Right hindlimb (tissue), 1 donor: ENCODE measurements at regions not wholly inside any gene's neighbourhood (a gene's known extent, or its start where the extent isn't known, plus 50 kb on each side); places are given as distances from the start of the nearest gene placed in this dataset.
A peak's percentile ranks its signal among the peaks of the same experiment; 100 is the strongest.
"Not testable (repeated sequence)": the region's sequence is repeated elsewhere in the genome, so short reads cannot be mapped to it uniquely, and the experiment has no call there.

Source experiments
- DNase-seq: peaks from one replicate; pipeline ENCODE4 v3.0.0-alpha.2; 2018

DNA sequence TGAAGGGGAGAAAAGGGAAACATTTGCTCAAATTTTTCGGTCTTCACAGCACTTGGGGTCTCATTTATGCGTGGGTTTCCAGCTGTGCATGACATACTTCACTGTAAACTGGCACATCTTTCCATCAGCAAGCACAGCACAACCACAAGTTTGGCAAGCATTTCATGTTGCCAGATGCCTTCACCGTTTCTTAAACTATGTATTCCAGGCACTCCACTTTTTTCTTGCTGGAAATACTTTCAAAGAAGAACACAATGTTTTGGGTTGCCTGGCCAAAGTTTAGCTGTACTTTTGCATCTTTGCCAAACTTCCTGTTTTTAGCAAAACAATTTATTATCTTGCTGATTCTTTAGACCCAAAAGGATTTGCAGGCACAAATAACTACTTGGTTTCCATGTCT, 194.6 kb upstream of the MEIS1 start:
- DNase-seq = peak; percentile 50

DNA sequence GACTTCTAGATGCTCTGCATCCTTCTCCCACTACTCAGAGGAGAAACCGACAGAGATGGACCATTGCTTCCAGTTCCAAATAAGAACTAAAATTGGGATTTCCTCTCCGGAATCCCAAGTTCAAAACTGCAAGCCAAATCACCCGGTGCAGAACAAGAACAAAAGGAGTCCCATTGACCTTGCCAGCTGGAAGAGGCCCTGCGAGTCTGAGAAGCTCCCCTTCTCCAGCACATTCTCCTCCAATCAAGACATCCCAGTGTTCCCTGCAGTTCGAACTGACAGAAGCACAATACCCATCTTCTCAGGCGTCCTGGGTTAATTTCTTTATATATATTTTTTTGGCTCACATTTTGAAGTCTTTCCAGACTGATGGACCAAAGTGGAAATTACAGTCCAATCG, 195.3 kb upstream of the MEIS1 start:
- peak; percentile 44 for DNase-seq

GRCh38 chr2:66237803-66238379, 197.0 kb upstream of the MEIS1 start:
- no peak for DNase-seq

- DNase-seq = no peak
These were observed 197.8 kb upstream of the MEIS1 start for GRCh38 chr2:66236816-66237802.

- DNase-seq = no peak
These were observed 198.7 kb upstream of the MEIS1 start for GRCh38 chr2:66236067-66236685.

DNA sequence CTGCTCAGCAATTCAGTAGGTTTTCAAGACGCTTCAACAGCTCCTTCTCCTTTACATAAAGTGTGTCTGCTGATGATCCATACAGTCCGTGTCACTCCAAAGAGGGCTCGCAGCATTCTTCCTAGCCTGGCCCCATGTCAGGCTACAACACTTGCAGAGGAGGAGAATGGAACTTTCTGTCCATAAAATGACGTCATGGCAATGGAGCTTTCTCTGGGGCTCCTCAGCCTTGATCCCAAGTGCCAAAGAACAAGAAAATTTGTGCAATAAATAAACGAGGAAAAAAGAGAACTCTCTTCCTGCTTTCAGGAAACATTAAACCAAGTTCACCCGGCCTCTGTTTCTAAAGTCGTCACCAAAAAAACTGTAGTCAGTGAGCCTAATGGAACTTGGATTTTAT, 199.5 kb upstream of the MEIS1 start:
- no peak for DNase-seq

DNA sequence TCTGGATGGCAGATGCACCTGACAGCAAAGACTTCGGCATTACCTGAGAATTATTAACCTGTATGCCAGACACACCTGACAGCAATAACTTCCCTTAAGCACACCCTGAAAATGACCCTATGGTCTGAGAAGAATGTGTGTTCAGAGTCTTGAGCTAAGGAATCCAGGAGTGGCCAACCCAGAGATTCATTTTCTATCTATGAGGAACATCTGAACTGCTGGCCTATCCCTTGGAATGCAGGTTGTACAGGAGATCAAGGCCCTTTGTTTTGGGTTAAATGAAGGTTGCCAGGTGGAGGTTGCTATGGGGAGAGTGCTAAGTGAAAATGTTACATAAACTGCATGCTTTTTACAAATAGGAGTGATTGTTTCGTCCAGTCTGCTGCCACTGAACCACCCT, 200.9 kb upstream of the MEIS1 start:
- DNase-seq = no peak

GRCh38 chr2:66228128-66228547, 206.8 kb upstream of the MEIS1 start:
- peak; percentile 41 for DNase-seq

DNA sequence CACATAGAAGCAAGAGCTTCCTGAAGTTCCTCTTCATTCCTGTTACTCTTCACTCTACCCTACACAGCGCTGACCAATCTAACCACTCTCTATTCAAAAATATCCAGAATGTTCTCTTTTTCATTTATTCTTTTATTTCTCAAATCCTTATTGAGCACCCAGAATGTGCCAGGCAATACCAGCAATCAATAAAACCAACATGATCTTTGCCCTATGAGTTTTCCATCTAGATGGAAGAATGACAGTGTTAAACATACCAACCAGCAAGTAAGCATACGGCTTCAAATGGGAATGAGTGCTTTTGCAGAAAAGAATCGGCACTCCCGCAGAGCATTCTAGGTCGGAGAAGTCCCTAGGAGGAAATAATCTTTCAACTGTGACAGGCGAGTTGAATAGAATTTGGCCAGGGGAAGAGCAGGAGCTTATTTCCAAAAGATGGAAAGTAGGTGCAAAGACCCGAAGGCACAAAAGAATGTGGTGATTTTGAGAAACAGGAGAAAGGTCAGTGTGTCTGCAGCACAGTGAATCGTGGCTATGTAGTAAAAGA, 217.8 kb upstream of the MEIS1 start:
- no peak for DNase-seq

- DNase-seq = no peak
These were observed 222.2 kb upstream of the MEIS1 start for GRCh38 chr2:66212749-66213148.

DNA sequence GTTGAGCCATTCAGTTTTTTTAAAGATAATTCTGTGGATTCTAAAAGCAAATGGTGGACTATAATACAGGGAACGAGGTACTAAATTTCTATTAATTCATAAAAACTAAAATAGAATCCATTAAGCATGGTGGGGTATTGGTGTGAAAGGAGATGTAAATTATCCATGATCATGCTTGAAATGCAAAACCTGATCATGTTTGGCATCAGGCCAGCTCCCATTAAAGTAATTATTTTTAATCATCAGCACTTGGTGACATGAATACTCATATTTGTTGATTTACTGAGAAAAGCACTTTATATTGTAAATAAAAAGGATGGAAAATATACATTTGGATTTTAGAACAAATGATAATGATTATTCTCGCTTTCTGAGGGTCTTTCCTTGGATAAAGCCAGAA, 232.3 kb upstream of the MEIS1 start:
- DNase-seq = no peak

DNA sequence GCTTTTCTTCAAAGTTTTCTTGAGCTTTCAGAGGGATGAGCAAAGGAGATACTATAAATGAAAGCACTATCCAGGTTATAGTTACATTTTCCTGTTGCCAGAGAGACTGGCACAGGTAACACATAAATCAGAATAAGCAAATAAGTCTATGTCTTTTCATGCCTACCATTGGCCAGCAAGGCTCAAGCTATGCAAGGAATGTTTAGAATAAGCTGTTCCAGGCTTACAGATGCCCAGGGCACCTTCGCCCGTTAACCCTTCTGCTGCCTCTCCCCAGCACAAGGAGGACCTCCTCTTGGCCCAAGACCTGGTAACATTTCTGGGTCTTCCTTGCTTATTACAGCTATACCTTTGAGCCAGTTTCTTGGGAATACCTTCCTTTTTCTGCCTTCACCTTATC, 233.7 kb upstream of the MEIS1 start:
- no peak for DNase-seq

DNA sequence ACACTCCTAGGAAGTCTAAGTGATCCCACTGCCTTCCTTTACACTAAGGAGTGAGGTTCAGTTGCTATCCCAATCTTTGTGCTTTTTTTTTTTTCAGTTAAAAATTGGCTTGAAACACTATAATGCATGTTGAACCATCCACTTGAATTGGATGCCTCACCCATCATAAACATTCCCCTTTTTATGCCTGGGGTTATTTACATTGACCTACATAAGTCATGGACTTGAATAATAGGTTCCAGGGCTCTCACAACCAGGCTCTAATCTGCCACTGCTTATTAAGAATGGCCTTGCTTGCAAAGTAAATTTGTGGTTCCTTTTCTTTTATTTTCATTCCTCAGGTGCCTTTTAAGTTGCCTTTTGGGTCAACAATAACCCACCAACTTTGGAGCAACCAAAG, 236.1 kb upstream of the MEIS1 start:
- DNase-seq = no peak

GRCh38 chr2:66192888-66193287, 242.0 kb upstream of the MEIS1 start:
- DNase-seq = no peak

- no peak for DNase-seq
These were observed 243.6 kb upstream of the MEIS1 start for GRCh38 chr2:66191311-66191710.

DNA sequence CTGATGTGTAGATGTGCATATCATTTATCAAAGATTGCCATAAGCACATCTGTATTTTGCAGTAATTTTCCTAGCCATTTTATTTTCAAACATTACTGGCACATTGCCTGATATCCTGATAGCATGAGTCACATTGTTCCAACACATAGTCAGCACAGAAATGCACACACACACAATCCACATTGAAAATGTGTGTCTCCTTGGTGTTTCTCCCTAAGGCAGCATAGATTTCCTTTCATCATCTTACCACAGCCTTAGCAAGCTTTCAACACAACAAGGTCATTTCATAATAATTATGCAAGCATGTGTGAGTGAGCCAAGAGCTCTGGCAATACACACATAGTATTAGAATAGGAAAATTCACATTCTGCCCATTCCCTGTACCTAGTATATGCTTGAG, 245.4 kb upstream of the MEIS1 start:
- no peak for DNase-seq

GRCh38 chr2:66186537-66186936, 248.4 kb upstream of the MEIS1 start:
- DNase-seq = no peak

DNA sequence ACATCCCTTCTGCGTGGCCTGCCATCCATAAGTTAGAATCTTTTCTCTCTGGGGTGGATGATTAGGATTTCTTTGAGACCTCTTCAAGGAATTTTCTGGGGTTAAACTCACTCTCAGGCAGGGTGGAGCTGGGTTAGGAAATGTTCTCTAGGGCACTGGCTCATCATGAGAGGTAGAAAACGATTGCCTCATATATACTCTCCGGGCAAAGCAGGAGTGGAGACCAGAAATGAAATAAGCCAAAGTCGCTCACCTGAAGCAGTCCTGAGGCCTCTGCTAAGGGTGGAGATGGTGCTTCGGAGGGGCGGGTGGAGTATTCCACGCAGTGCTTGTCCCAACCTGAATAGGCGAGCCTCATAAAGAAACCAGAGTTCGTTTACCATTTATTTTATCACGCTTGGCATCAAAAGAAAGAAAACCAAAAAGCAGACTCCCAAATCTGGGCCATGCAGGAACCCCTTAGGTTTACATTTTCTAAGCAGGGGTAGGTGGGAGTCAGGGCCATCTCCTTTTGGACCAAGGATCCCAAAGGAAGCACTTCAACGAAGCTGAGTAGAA, 249.3 kb upstream of the MEIS1 start:
- no peak for DNase-seq

DNA sequence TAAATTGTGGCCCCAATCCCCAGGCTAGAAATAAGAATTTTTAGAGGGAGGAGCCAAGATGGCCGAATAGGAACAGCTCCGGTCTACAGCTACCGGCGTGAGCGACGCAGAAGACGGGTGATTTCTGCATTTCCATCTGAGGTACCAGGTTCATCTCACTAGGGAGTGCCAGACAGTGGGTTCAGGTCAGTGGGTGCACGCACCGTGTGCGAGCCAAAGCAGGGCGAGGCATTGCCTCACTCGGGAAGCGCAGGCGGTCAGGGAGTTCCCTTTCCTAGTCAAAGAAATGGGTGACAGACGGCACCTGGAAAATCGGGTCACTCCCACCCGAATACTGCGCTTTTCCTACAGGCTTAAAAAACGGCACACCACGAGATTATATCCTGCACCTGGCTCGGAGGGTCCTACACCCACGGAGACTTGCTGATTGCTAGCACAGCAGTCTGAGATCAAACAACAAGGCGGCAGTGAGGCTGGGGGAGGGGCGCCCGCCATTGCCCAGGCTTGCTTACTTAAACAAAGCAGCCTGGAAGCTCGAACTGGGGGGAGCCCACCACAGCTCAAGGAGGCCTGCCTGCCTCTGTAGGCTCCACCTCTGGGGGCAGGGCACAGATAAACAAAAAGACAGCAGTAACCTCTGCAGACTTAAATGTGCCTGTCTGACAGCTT, 257.7 kb upstream of the MEIS1 start:
- DNase-seq = not testable (repeated sequence)

DNA sequence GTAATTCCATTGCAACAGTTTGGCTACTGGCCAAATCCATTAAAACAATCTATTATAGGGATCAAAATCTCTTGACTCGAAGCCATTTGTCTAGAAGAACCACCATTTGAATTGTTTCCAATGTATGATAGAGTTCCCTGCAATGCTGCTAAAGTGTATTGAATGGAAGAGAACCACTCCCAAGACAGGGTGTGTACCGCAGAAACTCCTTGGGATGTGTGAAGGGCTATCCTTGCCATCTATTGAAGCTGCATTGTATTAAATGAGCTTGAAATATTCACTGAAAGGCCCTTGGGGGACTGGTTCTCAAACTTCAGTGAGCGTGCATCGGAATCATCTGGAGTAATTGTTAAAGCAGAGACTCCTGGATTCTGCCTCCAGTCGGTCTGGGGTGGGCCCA, 260.4 kb upstream of the MEIS1 start:
- no peak for DNase-seq

DNA sequence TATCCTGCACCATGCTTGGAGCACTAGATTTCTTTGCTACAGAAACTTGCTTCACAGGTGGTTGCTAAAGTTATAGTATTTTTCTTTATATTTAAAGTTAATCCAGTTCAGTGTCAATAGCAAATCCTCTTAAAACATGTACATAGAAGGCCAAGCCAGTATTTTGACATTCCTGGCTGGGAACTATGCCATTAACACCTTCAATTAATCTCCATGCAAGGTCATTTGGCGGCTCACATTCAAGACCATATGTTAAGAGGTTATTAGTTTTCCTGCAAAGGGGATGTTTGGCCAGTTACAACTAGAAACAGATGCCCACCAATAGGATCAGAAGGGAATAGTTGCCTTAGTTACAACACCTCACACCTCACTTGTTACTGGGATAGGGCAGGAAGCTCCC, 261.3 kb upstream of the MEIS1 start:
- DNase-seq = no peak

DNA sequence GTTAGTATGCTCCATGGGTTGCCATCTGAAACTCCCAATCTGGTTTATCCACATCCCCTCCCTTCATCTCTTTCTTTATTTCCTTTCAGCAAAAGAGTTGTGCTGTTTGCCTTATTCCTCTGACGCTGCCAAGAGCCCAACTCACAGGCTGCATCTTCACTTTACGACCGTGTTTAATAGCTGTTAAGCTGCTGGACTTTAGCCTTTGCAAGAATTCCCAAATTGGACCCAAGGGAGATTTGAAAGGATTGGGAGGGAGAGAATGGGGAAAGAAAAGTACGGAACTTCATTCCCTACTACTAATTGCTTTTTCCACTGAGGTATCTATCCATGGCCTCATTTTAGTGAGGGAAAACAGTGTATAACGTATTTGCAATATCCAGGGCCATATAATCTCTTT, 263.4 kb upstream of the MEIS1 start:
- DNase-seq = peak; percentile 43
